T-helper 1 cell treated with Interleukin-12 subunit alpha and Interleukin-12 subunit beta and Interleukin-4 antibody, amounts not matched to agents 30 ng/mL and 1 ng/mL, for 36 hours (primary cell): ENCODE measurements at regions not wholly inside any gene's neighbourhood (a gene's known extent, or its start where the extent isn't known, plus 50 kb on each side); places are given as distances from the start of the nearest gene placed in this dataset.
"Not testable (repeated sequence)": the region's sequence is repeated elsewhere in the genome, so short reads cannot be mapped to it uniquely, and the experiment has no call there.

Source experiments
- intact Hi-C: fragments of 100-400 bp; cut with micrococcal nuclease; formaldehyde crosslinking; loops from one replicate; pipeline ENCODE4 v1.15.1; 2024

DNA sequence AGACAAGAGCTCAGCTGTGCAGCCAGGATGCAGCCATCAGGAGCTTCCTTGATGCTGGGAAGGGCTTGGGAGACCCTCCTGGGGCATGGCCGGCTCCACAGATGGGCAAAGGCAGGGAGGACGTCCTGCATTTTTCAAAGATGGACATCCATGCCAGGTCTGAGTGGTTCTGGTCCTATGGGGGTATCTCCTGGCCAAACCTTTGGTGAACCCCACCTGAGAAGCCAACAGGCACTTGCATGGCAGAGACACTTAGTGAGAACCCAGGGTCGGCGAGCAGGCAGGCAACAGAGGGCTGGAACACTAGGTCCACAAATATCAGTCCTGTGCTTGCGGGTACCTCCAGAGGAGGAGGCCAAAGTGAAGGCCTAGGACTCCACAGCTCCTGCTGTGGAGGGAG is 70.0 kb downstream of the KCTD15 start:
- intact Hi-C loops, result no loop called here

DNA sequence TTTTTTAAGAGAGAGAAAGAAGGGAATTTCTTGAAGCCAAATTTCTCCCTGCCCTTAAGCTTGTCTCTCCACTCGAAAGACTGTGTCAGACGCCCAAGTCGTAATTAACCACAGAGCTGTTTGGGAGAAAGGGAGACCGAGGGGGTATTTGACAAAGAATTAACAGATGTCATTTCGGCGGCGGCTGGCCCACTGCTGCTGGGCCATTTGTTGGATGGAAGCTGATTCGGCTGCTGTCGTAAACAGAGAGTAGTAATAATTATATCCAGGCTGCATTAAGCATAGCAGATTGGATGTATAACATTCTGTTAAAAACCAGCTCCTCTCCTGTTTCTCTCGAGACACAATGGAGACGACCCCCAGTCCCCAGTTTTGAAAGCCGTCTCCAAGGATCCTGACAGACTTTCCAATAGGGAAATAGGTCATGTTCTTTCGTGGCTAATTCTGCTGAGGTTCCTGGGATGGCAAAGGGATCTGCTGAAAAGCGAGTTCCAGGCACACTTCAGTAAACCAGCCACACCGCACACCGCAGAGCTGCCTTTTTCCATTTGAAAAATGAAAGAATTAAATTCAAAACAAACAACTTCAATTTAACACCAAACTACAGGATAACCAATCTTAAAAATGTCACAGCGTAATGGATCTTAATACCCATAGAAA is 71.5 kb downstream of the KCTD15 start:
- intact Hi-C loops, result no loop called here

DNA sequence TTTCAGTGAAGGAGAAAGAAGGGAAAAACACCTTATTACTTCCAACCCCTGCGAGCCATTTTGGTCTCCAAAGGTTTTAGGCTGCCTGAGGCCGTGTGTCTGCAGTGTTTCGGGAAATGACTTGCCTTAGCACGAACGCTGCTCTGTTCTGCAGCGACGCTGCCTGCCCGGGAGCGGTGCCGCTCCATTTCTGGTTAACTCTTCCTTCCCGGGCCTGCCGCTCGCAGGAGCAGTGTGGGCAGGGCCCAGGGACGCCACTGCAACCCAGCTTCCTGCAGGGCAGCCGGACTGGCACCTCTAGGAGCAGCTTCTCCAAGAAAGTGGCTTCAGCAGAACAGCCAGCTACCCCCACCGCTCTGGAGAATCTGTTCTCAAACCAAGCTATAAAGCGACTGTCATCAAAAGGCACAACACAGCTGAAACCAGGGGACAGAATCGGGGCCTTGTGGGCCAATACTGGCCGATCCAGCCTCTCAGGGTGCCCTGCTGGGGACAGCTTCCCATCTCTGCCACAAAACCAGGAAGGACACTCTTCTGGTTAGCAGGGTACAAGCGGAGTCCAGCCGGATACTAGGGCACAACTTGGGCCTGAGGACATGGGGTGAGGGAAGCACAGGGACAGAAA is 72.2 kb downstream of the KCTD15 start:
- intact Hi-C loops, result no loop called here

DNA sequence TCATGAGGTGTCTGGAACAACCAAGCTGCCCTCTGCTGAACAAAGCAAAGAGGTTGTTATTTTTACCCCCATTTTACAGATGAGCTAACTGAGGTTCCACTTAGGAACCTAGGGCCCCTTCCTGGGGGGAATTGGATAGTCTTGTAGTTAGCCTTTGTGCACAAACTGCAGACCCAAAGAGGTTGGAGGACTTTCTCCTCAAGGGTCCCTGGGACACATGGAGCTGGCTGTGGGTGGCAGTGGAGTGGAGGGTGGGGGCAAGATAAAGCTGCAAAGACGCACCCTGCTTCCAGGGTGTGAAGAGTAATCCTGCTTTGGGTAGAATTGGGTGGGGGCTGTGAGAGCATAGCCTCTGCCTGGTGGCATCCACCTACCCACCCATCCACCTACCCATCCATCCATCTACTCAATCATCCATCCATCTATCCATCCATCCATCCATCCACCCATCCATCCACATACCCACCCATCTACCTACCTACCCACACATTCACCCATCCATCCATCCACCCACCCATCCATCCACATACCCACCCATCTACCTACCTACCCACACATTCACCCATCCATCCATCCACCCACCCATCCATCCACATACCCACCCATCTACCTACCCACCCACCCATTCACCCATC is 73.7 kb downstream of the KCTD15 start:
- intact Hi-C loops, result not testable (repeated sequence)

DNA sequence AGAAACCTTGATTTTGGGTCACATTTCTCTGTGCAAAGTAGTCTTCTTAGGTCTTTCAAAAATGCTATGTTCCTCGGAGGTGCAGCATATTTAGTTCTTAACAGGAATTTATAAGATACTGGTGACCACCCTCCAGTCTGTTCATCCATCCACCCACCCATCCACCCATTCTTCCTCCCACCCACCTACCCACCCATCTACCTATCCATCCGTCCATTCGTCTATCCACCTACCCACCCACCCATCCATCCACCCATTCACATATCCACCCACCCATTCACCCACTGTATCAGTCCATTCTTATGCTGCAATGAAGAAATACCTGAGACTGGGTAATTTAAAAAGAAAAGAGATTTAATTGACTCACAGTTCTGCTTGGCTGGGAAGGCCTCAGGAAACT is 74.9 kb downstream of the KCTD15 start:
- intact Hi-C loops, result no loop called here

DNA sequence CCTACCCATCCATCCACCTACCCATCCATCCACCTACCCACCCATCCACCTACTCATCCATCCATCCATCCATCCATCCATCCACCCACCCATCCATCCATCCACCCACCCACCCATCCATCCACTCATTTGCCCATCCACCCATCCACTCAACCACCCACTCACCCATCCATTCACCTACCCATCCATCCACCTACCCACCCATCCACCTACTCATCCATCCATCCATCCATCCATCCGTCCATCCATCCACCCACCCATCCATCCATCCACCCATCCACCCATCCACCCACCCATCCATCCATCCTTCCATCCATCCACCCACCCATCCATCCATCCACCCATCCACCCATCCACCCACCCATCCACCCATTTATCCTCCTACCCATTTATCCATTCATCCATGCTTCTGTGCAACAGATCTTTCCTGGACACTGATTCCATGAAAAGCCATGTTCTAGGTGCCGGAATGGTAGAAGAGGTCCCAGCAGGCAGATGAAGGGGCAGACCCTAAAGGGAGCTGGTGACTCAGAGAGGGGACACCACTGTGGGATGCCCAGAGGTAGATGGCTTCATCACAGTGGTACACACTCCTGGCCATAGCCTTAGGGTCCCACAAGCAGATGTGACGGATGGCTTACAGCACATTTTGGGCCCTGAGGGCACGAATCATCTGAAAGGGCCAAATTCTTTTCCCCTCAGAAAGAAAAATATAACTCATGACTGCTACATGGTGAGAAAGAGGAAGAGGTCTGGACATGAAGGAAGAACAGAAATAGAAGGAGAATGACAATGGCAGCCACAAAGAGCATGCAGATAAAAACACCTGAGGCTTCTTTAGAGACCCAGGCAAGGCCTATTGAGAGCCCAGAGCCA is 76.0 kb downstream of the KCTD15 start:
- intact Hi-C loops, result no loop called here

DNA sequence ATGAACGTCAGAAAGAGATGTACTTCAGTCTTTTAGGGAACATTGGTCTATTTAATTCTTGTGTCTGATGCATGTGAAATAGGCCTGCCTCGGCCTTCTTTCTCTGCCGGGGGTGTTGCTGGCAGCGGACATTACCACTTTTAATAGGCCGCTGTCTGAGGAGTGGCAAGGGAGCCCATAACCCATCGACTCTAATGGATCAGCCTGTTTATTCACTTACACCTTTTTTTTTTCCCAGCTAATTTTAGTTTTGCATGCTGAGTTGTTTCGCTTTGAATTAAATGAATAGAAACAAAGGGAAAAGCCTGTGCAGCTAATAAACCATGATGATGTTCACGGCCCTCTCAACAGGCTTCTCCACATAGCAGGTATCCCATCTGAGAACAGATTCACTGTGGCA is 78.4 kb downstream of the KCTD15 start:
- intact Hi-C loops, result no loop called here

DNA sequence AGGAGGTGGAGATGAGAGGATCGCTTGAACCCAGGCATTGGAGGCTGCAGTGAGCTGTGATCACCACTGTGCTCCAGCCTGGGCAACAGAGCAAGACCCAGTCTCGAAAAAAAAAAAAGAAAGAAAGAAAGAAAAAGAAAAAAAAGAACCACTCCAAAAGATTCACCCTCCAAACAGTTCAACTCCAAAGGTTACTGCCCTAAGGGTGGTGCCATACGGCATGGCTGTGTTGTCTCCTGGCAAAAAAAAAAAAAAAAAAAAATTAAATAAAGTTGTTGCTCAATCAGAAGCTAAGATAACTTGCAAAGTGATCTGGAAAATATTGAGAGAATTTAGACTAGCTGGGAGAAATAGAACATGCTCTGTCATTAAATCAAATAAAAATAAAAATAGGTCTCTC is 79.5 kb downstream of the KCTD15 start:
- intact Hi-C loops, result no loop called here

DNA sequence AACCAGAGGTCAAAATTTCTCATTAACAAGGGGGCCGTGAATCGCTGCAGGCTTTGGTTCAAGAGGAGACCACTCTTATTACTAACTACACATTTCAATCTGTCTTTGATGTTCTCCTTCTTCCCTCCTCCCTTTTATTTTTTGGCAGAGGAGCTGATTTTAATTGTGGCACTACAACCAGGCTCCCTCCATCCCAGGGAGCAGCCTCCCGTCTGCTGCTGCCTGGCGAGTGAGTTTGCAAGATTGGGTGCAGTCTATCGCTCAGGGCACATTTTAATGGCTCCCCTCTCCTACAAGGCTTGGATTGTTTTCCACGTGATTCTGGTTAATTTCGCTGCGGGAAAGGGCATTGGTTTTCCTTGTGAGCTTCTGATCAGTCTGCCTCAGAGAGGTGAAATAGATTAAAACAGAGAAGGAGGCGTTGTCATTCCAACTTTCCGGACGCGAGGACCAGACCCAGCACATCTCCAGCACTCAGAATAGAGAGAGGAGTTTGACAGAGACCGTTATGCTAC is 81.4 kb downstream of the KCTD15 start:
- intact Hi-C loops, result no loop called here

DNA sequence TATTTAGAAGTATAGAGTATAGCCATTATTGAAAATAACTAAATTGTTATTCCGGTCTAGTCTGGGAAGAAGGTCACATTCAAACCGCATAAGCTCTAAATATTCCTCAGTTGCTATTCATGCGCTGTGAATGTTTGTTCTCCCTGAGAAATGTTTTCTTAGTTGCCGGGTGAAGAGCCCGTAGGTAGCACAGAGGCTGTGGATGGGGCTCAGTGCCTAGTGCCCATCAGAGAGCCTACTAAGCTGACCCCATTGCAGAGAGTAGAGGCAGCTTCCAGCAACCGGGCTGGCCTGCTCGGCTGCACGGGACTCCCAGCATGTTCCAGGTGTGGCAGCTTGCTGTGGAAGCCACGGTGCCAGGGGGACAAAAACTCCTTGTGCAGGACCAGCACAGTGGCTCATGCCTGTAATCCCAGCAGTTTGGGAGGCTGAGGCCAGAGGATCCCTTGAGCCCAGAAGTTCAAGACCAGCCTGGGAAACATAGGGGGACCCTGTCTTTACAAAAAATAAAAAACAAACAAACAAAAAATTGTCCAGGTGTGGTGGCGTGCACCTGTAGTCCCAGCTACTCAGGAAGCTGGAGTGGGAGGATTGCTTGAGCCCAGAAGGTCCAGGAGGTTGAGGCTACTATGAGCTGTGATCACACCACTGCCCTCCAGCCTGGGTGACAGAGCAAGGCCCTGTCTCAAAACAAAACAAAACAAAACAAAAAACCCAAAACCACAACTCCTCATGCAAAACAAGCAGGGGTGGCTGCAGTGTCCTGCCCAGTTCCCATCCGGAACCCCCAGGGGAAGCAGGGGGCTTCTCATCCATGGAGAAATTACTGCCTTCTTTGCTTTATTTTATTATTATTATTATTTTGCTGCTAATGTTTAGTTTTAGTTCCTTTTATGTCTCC is 82.5 kb downstream of the KCTD15 start:
- intact Hi-C loops, result no loop called here

DNA sequence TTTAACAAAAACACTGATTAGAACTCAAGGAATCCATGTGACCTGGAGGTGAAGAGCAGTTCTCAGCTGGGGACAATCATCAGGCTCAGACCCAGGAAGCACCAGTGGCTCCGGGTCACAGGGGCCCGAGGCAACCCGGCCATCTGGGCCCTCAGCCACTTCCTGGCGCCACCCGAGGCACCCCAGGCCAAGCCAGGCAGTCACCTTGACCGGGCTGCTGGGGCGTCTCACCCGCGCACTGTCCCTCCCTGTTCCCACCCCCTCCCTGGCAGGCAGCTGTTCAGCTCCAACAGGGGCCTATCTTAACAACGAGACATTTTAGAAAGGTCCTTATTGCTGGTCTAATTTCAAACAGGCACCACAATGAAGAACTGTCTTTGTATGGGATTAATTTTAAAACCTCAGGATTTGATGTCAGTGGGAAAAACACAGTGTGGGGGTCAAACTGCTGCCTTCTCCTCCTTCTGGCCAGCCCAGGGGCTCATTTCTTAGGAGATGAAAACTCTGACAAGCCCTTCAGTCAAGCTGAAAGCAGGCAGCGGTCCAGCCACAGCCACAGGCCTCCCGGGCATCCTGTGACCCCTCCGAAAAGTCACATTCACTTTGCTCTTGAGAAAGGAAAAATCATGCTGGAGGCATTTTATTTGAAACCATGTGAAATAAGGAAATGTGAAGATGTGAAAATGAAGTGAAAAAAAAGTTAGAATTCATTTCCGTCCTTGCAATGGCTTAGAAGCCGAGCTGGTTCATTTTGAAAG is 83.3 kb downstream of the KCTD15 start:
- intact Hi-C loops, result no loop called here

DNA sequence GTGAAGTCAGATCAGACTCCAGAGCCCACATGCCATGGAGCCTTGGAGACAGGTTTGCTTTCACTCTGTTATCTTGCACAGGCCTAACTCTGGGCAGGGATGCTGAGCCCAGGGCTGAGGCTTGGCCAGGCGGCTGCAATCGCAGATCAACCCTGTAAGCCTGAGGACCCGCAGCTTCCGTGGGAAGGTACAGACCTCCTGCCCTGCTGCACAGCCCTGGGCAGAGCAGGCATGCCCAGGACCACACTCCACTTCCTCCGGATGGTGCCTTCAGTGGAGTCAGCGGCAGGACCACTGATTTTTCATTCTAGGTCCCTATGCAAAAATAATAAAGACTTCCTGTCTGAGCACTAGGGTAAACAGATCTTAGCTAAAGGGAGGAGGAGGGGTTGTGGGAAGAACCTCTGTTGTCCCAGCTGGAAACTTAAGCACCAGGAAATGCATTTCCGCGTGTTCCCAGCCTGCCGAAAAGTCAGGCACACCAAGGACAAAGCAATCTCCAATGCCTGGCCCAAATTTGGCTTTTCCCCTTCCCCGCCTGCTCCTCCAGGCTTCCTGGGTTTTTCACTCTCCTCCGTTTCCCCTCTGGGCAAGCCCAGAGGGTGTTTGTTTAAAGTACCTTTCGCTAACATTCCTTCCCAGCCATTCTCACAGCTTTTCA is 87.3 kb downstream of the KCTD15 start:
- intact Hi-C loops, result no loop called here

DNA sequence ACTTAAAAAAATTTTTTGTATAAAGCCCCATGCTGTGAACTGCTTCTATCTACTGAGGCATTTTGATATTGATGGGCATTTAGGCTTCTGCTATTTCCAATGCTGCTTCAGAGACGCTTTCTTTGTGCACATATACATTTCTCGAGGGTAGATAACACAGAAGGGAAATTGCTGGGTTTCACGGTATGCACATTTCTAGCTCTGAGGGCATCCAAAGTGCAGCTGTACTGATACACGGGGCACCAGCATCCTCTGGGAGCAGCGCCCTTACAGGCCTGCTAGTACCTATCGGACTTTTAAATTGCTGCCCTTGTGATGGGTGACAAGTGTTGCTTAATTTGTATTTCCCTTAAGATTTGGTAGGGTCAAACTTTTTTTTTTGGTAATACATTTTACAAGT is 88.6 kb downstream of the KCTD15 start:
- intact Hi-C loops, result no loop called here

DNA sequence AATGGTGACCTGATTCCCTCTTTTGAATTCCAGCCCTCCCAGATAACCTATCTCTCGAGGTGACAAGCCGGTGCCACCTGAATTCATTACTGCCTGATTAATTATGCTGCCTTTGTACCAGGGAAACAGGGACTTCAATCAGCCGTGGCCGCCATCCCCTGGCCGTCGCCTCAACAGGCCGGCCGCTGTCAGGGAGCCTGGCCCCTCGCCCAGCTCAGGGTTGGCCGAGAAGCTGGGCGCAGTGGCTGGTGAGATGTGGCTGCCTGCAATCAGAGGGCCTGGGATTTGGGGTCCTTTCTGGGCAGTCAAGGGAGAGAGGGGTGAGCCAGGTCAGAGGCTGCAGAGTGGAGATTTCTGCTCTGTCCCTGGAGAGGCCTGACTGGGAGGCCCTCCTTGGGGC is 91.2 kb downstream of the KCTD15 start:
- intact Hi-C loops, result no loop called here

DNA sequence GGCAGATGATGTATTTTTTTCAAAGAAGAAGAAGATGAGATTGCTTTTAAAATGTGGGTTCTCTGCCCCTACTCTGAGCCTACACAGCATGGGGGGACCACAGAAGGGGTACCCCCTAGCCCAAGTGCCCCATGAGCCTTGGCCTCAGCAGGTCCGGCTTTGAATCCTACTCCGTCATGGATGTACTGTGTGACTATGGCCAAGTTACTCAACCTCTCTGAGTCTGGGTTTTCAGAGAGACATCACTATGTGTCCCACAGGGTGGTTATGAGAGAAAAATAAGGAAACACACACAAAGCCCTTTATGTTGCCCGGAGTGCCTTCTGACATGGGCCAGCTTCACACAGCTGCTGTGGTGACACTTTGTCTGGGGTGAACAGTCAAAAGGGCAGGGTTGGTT is 92.0 kb downstream of the KCTD15 start:
- intact Hi-C loops, result no loop called here

DNA sequence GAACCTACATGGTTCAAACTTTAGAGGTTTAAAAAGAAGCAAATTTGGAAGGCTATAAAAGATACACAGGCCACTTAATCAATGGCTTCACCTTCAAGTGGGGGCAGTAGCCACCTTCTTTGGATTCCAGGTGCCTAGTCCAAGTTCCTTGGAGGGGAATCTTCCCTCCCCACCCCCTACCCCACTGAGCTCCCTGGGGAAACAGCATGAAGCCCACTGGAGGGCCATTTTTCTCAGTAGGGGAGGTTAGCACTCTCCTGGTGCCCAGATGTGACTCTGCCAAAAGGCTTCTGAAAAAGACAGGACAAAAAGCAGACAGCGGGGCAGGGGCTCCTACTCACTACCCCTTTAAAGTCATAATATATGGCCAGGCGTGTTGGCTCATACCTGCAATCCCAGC is 93.9 kb downstream of the KCTD15 start:
- intact Hi-C loops, result no loop called here

DNA sequence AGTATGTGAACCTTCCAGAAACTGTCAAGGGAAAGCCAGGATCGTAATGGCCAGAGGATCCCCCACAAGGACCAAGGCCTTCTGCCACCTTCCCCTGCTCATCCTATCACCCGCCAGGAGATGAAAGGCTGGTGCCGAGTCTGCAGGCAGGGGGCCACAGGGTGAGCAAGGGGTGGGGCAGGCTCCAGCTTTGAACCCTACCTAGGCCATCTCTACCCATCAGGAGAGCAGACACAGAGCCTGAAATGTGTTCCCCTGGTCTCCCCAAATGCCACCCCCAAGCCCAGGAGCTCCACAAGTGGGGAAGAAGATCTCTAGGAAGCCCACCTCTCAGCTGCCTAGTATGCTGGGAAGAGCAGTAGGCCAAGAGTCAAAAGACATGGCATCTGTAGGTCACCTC is 95.1 kb downstream of the KCTD15 start:
- intact Hi-C loops, result no loop called here

DNA sequence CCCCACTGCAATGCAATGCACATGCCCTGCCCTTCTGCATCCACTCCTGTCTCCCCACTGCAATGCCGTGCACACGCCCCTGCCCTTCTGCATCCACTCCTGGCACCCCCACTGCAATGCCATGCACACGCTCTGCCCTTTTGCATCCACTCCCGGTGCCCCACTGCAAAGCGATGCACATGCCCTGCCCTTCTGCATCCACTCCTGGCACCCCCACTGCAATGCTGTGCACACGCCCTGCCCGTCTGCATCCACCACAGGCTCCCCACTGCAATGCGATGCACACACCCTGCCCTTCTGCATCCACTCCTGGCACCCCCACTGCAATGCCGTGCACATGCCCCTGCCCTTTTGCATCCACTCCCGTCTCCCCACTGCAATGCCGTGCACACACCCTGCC is 98.1 kb downstream of the KCTD15 start:
- intact Hi-C loops, result no loop called here

DNA sequence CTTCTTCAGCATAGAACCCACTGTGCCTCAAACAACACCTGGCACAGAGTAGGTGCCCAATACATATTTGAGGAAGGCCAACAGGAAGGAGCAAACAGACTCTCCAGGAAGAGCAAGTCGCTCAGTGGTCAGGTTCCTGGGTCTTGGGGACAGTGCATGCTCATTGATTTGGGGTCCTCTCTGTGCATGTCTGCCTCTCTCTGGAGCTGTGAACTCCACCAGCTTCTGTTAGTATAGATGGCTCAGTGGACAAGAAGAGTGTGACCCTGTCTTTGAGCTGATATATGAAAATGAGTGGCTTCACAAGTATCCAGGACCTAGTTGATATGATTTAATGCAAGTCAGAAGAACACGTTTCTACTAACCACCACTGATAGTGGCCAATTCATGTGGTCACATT is 98.7 kb downstream of the KCTD15 start:
- intact Hi-C loops, result no loop called here
